GM18873 (cell line): ENCODE measurements at regions not wholly inside any gene's neighbourhood (a gene's known extent, or its start where the extent isn't known, plus 50 kb on each side); places are given as distances from the start of the nearest gene placed in this dataset.
"Not testable (repeated sequence)": the region's sequence is repeated elsewhere in the genome, so short reads cannot be mapped to it uniquely, and the experiment has no call there.

Experiments used
- ATAC-seq: cut with Tn5 transposase; IDR thresholded peaks from one replicate; pipeline ENCODE4 v1.9.1; 2021; ENCODE audit warnings: mild to moderate bottlenecking, moderate library complexity, moderate number of reproducible peaks; ENCODE audit not compliant: unreplicated experiment, low FRiP score

DNA sequence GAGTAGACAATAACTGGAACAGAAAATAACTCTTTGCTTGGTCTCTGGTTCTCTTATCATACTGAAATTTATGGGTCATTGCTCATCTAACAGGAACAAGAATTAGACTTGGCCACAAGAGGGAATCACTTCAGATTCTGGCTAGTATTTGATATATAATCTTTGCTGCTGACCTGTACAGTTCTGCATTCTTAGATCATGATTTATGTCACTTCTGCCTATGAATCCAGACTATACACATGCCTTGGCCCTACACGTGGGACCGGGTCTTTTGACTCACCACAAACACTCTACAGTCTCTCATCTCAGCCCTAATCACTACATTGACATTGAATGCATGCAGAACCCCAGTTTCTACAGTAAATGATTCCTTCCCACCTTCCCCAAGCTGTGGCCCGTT, 162.5 kb upstream of the SOX2 start:
- ATAC-seq, result no peak

DNA sequence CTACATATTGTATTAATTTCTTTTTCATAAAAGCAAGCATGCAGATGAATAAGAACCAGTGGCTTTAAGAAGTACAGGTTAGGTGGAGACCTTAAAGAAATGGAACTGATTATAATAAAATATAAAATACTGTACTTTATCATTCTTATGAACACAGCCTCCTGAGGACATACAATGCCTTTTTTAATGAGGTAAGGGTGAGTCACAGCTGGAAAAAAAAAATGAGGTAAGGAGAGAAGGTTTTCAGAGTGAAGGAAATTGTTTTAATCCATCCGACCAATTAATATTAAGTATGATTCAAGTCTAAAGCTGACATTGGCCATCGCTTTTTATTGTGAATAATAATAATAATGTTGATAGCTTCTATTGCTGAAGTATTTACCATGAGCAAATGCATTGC, 170.3 kb upstream of the SOX2 start:
- no peak for ATAC-seq

DNA sequence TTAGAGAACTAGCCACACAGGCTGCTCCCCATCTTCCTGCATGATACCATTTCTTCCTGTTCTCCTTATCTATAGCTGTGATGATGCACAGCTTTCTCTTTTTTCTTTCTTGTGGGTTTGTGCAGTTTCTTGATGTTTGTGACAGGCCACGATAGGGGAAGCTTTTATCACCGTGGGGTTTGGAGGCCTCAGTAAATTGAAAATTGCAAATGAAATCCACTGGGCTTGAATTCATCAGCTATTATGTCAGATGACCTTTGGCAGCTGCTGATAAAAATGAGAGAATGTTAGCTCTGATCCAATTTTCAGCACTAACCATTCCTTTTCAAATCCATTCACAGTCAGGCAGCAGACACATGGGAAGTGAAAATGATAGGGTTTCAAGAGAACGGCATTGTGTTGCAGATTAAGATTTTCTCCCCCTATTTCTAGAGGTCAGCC, 176.9 kb upstream of the SOX2 start:
- ATAC-seq, result no peak

DNA sequence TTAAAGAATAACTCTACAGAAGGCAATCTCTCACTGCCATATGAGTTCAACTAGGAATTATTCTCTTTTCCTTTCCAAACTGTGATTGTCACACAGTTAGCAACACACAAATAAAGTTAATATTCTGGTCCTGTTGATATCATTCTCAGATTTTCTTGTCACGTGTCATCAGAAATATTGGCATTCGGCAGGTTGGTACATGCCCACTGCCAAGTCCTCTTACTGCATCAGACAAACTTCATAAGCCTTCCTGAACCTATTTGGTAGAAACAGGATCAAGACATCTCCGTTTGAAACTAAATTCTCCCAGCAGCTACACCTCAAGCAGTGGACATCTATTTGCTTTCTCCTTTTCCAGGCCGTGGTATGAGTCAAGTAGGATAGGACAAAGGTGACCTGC, 177.9 kb upstream of the SOX2 start:
- no peak for ATAC-seq

DNA sequence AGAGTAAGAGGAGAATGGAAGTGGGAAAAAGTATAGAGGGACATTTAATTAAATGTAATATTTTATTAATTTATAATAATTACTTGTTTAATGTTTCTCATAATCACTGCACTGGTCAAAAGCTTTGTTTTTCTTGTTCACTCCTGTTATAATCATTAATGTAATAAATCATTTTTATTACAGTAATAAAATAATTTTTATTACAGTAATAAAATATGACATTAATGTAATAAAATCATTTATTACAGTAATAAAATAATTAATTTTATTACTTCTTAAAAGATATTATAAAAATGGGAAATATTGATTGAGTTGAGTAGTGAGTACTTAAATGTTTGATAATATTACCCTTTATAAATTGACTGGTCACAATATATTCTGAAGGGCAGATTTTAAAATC, 181.1 kb upstream of the SOX2 start:
- no peak for ATAC-seq

DNA sequence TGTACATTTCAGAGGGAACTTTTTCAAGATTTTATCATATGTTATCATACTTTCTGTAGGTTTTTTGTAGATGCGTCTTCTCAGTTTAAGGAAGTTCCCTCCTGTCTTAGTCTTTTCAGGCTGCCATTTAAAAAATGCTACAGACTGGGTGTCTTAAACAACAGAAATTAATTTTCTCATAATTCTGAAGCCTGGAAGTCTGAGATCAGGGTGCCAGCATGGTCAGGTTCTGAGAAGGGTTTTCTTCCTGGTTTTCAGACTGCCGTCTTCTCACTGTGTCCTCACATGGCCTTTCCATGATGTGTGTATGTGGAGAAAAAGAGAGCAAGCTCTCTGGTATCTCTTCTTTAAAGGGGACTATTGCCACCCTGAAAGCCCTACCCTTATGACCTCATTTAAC, 189.9 kb upstream of the SOX2 start:
- no peak for ATAC-seq

DNA sequence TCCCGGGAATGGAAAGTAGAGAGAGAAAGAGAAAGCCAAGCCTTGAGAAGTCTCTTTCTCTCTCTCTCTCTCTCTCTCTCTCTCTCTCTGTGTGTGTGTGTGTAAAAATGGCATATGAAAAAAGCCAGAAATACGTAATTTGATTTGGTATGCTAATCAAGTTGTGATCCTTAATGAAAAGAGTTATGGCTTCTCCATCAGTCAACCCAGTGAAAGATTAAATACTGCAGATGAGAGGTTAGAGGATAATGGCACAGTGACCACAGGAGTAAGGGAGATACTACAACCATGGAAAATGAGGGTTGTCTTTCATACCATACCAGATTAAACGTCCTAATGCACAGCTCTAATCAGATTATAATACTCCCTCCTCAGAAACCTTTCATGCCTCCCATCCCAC, 193.5 kb upstream of the SOX2 start:
- no peak for ATAC-seq

DNA sequence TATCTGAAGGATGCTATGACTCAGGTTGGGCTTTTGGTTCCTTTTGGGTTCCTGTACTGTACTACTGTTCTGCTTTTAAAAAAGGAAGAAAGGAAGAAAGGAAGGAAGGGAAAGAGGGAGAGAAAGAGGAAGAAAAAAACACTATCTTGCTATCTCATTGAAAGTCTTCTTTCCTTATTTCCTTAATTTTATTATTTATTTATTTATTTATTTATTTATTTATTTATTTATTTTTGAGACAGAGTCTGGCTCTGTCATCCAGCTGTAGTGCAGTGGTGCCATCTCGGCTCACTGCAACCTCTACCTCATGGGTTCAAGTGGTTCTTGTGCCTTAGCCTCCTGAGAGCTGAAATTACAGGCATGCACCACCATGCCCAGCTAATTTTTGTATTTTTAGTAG, 198.9 kb upstream of the SOX2 start:
- no peak for ATAC-seq

DNA sequence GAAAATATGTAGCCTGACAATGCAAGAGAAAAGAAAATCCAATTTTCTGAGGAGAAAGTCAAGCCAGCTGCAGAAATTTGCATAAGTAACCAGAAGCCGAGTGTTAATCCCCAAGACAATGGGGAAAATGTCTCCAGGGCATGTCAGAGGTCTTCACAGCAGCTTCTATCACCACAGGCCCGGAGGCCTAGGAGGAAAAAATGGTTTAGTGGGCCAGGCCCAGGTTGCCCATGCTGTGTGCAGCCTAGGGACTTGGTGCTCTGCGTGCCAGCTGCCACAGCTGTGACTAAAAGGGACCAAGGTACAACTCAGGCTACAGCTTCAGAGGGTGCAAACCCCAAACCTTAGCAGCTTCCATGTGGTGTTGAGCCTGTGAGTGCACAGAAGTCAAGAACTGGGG, 201.2 kb upstream of the SOX2 start:
- ATAC-seq, result no peak

DNA sequence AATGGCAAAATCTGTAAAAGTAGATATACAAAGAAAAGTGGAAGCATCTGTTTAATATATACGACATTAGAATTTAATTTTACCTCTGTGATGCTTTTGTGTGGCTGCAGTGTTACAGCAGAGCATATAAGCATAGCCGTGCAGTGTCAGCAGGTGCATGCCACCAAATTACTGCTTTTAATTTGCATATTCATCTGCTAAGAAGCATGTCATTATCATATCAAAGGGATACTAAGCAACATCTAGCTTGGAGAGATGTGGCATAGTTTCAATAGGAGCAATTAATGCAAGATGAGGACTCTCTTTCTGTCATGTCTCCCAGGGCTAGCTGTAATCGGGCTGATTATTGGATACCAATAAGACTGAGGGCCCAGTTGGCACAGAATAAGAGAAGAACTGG, 214.4 kb upstream of the SOX2 start:
- no peak for ATAC-seq

DNA sequence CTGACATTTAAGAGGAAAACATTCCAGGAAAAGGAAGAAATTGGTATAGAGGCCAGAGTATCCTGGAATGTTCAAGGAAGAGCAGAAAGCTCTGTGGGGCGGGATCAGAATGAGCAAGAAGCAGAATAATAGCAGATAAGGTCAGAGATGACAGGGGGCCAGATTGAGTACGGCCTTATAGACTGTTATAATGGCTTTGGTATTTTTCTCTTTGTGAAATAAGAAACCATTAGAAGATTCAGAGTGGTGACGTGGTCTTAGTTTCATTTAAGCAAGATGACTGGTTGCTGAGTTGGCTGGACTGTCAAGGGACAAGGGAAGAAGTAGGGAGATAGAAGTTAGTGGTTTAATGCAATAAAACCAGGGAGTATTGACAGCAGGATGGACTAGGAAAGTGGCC, 218.3 kb upstream of the SOX2 start:
- no peak for ATAC-seq

DNA sequence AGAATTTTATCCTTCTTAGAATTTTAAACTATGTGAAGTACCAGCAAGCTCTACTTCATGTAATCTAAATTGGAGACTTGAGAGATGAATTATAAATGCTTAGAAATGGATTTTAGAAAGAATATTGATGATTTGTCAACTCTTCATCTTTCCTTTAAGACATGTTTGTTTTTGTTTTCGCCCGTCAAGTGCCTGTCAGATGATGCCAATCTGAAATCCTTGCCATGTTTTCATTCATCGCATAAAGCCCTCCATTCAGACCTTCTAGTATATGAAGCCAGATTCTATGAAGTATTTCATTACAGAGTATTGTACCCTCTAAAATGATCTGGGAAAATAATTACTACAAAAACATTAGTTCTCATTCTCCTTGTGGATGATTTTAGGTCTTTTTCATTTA, 223.2 kb upstream of the SOX2 start:
- no peak for ATAC-seq

DNA sequence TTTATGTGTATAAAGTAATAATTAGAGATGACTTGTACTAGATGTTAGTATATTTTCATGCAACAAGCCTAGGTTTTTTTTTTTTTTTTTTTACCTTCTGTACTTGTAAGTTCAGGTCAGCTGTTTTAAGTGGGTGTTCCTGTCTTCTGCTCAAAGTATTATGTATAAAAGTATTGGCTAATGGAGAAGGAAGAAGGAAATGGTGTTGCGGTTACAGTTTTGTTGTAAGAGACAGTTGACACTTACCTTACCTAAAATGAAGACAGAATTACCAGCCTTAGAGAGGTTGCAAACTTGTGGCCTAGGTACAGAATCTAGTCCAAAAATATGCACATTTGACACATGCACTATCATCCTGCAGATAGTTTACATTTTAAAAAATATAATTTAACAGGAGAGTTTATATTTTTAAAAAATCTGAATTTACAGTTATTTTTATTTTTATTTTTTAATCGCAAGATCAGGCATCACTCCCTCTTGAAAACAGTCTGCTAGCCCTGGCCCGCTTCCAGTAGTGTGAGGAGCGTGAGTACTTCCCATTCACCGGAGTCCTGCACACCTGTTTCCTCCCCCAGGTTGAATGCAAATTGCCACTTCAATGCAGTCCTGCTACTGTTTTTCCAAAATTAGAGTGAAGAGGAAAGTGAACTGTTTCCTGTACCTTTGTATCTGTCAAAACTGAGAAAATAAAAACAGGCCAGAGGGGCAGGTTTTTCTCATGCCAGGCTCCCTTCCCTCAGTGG, 224.3 kb upstream of the SOX2 start:
- no peak for ATAC-seq

DNA sequence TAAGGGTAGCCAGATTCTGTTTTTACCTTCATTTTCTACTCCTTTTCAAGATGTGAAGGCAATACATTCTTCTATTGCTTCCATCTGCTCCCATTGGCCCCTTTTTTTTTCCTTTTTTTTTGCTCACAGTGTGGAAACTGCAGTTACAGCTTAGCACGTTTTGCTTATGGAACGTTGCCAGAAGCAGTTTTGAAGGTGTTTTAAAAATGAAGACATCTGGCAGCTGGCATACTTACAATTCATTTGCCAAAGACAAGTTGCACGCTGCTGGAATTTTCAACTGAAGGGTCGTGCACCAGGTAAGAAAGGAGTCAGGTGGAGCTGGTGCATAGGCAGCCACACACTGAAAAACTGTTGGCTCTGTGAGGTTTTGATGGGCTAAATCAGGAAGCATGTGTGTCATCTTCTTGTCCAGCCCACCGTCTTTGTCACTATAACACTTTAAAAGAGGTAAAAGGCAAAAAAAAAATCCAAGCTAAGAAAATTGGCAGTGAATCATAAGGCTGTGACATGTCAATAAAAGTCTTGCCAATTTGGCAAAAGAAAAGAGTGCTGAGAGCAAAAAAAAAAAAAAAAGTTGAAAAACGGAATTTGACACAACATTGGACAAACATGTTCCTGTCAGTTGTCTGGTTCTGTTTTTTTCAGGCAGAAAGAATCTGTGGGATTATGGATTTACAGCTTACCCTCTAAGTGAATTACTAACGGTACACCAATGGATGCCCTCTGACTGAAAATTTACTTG, 225.4 kb upstream of the SOX2 start:
- ATAC-seq, result no peak

DNA sequence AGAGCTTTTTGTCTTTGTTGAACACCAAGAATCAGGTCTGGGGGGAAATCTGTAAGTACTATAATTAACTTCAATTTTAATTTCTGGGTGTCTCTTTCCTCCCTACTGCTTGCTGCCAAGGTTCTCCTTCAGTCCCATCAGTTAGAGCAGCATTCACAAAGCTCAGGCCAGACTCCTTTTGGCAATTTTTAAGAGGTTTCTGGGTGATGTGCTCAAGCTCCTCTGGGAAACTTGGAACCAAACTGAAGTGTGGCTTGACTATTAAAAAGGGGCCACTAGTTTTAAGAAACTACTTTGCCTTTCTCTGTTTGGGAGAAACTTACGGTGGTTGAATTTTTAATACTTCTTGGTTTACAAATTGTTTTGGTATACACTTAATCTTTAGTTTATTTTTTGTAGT, 227.7 kb upstream of the SOX2 start:
- ATAC-seq, result no peak

DNA sequence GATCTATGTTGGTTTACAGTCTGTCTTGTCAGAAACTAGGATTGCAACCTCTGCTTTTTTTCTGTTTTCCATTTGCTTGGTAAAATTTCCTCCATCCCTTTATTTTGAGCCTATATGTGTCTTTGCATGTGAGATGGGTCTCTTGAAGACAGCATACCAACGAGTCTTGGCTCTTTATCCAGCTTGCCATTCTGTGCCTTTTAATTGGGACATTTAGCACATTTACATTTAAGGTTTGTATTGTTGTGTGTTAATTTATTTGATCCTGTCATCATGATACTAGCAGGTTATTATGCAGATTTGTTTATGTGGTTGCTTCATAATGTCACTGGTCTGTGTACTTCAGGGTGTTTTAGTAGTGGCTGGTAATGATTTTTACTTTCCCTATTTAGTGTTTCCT, 236.6 kb upstream of the SOX2 start:
- not testable (repeated sequence) for ATAC-seq

DNA sequence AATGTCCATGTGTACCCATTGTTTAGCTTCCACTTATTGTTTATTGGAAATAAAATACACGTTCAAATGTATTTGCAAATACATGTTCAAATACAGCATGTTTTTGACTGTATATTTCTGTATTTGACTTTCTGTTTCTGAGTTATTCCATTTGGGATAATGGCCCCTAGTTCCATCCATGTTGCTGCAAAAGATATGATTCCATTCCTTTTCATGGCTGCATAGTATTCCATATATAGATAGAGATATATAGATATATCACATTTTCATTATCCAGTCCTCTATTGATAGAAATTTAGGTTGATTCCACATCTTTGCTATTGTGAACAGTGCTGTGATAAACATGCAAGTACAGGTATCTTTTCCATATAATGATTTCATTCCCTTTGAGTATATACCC, 241.4 kb upstream of the SOX2 start:
- ATAC-seq, result no peak

DNA sequence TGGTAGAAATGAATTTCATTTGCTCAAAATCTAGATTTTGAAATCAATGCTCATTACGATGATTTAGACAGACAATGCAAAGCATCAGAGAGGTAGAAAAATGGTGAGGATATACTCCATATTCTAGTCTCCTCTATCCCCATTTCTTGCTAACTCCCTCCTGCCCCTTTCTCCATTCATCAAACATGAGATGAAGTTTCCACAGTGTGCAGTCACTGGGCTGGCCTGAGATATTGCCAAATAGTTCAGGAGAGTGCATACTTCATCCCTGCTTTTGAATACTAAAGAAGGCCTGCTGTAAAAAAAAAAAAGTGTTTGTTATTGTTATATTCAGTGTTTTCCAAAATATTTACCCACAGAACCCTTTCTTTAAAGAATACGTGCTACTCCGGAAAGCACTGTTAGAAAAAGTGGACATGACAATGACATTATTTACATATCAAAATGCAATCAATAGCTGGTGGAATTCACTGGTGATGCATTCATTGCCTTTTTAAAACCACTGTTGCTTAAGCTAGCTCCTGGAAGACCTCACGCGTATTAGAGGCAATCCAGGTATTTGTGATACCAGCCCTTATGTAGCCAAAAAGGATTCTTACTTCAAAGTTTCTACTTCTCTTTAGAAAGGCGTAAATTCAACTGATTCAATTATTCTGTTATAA, 247.6 kb upstream of the SOX2 start:
- no peak for ATAC-seq

DNA sequence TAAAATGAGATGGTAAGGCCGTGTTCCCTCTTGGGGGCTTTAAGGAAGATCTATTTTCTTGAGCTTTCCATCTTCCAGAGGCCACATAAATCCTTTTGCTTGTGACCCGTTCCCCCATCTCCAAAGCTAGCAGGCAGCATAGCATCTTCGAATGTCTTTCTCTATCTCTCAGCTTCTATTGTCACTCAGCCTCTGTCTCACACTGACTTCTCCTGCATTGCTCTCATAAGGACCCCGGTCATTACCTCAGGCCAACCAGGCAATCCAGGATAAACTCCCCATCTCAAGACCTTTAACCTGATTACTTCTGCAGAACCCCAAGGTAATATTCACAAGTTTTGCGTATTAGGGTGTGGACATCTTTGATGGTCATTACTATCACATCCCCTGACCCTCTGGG, 250.3 kb upstream of the SOX2 start:
- ATAC-seq, result no peak

DNA sequence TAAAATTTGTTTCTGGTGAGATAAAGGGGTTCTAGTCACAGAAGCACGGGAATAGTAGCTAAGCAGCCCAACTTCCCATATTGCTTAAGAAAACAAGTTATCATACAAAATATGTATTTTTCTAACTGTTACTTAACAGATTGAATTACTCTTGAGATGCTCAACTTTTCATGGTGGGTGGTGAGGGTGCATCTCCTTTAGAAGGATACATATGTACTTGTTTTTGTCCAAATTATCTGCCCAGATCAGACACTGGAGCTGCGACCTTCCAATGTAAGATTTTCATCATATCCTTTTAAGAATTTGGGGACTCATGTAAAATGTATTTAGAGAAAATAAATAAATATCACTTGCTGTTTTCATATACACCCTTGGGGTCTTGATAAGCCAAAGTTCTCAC, 252.2 kb upstream of the SOX2 start:
- no peak for ATAC-seq

DNA sequence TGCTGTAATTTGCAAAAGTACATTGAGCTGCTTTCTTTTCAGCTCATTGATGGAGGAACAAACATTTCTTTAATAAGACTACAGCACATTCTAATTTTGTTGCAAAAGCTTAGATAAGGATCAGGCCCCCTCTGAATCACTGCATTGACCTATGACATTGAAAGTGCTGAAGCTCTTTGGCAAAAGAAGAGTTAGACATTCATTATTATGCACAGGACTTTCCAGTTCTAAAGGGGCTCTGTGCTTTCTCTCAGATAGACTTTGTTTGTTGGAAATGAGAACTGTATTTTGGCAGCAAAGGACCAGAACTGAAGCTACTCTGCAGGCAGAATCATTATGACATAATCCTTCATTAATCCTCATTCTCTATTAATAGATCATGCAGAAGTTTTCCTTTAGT, 252.9 kb upstream of the SOX2 start:
- ATAC-seq, result no peak

DNA sequence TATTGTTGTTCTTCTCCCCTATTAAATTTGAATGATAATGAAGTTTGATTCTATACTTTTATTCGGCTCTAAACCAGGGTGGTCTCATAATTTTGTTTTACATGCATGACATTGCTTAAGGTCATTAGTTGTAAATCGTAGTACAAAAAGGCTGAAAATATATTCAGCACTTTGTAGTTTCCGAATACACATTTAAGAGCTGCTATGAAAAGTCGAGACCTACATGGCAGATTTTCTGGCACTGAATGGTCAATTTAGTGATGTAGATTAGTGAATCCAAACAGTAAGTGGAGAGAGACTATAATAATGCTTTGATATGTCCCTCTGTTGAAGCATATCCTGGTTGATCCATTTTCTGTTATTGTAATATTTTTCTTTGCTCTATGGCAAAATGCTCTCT, 254.0 kb upstream of the SOX2 start:
- no peak for ATAC-seq
